HG02981 (cell line): ENCODE measurements at regions not wholly inside any gene's neighbourhood (a gene's known extent, or its start where the extent isn't known, plus 50 kb on each side); places are given as distances from the start of the nearest gene placed in this dataset.
"Not testable (repeated sequence)": the region's sequence is repeated elsewhere in the genome, so short reads cannot be mapped to it uniquely, and the experiment has no call there.

ENCODE experiments used
- ATAC-seq: cut with Tn5 transposase; IDR thresholded peaks from one replicate; pipeline ENCODE4 v1.9.1; 2021; ENCODE audit warnings: mild to moderate bottlenecking, moderate library complexity; ENCODE audit not compliant: unreplicated experiment

- peak; percentile 45 for ATAC-seq
Observed at GRCh38 chr4:184906480-184907097, 80.8 kb upstream of the ACSL1 start.

GRCh38 chr4:184907216-184907615 is 81.4 kb upstream of the ACSL1 start:
- ATAC-seq: no peak

- no peak for ATAC-seq
Observed at GRCh38 chr4:184907810-184908209, 82.0 kb upstream of the ACSL1 start.

- ATAC-seq: no peak
Observed at GRCh38 chr4:184911310-184911709, 85.5 kb upstream of the ACSL1 start.

DNA sequence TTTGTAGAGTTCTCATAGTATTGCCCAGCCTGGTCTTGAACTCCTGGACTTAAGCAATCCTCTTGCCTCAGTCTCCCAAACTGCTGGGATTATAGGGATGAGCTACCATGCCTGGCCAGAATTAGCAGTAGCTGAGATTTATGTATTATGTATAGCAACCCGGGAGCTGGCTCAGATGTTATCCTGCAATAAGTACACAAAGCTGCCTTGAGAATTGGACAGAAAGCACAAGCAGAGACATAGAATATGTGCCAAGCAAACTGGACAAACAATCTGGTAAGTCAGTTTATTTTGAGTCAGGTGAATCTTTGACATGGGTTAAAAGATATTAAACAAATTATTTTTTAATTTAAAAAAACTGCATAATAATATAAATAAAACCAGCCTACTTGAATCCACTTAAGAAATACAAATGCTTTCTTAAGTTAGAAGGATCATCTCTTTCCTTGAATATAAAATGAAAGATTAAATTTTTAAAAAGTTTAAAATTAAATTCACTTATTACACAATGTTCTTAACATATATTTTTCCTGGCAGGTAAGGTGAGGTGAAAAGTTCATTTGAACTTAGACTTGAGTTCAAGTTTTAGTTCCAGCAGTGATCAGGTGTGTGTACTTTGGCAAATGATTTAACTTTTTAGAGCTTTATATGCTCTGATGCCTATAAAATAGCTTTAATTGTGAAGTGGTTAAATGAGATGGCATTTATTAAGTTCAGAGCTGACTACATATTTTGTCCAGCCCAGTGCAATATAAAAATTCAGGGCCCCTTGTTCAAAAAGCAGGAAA is 87.8 kb upstream of the ACSL1 start:
- no peak for ATAC-seq

DNA sequence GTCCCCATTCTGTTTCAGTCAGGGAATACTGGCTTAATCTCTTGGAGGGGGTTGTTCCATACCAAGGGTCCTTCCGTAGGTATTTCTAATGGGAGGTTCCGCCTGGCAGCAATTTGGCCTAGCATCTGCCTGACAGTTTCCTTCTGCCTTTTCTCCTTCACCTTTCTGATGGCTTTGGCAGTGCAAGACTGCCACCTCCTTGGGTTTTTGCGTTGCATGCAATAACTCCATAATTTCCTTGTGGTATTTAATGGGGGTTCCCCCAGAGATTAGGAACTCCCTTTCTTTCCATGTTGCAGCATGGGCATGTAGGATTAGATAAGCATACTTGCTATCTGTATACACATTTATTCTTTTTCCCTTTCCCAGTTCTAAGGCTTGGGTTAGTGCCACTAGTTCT is 93.0 kb upstream of the ACSL1 start:
- not testable (repeated sequence) for ATAC-seq

DNA sequence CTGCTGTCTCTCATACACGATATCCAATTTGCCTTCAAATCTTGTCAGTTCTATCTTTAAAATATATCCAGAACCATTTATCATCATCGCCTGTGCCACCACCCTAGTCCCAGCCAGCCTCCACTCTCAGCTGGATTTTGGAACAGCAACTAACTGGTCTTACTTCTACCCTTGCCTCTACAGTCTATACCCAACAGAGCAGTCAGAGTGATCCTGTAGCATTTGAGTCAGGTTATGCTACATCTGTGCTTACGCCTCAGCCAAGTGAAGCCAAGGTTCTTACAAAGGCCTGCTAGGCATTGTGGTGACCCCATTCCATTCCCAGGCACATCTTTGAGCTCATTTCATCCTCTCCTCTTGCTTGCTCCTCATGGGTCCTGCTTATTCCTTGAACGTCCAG is 95.7 kb upstream of the ACSL1 start:
- ATAC-seq: no peak

DNA sequence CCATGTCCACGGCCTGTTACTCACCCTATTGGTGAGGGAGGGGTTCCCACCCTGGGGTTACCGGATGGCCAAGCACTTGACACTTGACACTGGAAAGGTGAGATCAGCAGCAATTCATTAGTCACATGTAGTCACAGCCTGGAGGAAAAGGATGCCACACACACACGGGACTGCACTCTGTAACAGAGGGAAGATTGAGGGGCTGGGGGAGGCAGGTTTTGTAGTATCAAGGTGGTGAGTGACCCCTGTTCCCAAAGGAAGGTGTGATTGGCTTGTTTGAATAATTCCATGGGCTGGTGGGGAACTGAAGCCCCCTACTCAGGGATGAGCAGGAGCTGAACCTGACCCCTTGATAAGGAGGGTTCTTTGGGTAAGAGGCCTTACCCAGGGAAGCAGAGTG is 96.0 kb upstream of the HELT start:
- ATAC-seq: no peak

- no peak for ATAC-seq
Observed at GRCh38 chr4:184924516-184924915, 93.8 kb upstream of the HELT start.

DNA sequence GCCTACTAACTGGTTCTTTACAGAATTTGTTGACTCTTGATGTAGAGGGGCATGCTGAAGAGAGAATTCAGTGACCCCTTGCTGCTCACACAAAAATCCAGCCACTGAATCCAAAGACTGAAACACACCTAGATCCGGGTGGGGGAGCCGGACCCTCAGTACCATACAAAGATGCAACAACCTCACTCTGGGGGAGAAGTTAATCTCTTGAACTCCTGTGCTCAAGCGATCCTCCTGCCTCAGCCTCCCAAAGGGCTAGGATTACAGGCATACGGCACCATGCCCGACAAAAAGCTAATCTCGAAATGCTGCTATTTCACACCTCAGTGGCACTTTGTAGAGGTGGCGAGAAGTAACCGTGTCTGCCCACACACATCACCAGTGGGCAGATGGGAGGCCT is 88.8 kb upstream of the HELT start:
- ATAC-seq: no peak

DNA sequence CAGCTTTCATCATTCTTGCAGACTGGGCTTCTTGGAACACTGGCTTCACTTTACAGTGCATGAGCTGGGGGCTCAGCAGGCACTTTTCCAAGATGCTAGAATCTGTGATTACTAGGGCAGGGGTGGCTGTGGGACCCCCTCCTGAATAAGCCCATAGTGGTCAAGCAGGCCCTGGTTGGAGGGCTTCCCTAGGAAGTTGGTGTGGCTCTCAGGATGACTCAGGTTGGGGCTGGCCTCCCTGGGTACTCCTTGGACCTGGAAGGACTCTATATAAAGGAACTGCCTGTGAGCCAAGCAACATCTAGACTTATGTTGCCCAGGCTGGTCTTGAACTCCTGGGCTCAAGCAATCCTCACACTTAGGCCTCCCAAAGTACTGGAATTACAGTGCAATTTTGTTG is 88.3 kb upstream of the HELT start:
- no peak for ATAC-seq

- ATAC-seq: no peak
Observed at GRCh38 chr4:184932343-184932742, 85.9 kb upstream of the HELT start.

- no peak for ATAC-seq
Observed at GRCh38 chr4:184933311-184933710, 85.0 kb upstream of the HELT start.

GRCh38 chr4:184934184-184934583 is 84.1 kb upstream of the HELT start:
- no peak for ATAC-seq

DNA sequence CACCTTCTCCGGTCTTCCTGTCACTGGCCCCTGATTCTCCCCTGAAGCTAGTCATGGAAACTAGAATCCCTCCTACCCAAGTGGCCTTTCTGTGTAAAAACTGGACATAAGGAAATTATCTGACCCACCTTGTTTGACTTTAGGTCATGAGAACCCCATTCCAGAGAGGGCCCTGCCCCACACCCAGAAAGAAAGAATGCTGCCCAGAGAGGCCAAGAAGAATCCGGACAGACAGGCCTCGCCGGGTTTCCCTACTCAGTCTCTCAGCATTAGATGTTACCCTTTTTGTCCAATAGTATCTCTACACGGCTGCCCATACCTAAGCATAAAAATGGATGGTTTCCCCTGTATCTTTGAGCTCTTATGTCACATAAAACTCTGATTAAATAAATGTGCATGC is 83.3 kb upstream of the HELT start:
- no peak for ATAC-seq

DNA sequence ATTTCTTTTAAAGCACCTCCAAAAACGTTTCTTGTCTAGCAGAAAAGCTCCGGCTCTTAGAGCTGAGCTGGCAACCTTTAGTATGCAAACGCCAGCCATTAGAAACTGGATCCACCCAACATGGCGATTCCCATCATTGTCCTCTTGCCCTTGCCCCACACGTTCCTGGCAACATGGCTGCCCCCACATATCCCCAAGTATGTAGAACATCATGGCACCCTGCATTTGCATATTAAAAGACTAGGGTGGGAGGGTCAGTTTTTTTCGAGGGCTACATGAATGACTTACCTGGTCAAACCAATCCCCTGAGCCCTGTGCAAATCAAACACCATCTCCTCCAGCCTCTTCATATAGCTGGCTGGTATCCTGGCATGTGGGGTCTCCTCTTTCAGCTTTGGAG is 82.2 kb upstream of the HELT start:
- no peak for ATAC-seq

DNA sequence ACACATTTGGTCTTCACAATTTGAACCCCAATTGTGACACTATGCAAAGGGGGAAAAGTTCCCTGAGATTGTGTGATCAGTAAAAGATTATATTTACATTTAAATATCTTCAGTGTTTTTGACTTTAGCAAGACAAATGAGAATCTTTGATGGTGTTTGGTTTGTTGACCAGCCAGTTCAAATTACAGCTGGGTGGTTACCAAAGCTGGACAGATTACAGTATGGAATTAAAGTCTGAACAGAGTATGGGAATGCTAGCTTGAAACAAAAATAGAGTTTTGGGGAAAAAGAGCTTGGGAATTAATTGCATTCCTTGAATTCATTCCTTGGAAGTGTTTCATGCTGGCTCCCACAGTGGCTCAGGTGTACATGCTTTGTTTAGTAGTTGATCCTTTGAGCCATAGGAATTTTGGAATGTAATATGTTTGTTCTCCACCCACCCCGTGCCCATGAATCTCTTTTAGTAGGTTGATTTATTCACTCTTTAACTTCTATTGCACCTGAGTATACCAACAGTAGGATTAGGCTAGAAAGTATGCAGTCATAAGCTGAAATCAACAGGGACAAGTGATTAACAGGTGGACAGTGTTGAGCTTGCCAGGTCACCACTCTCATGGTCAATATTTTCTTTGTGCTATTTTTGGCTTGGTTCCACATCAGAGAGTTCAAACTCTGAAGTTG is 81.1 kb upstream of the HELT start:
- no peak for ATAC-seq

DNA sequence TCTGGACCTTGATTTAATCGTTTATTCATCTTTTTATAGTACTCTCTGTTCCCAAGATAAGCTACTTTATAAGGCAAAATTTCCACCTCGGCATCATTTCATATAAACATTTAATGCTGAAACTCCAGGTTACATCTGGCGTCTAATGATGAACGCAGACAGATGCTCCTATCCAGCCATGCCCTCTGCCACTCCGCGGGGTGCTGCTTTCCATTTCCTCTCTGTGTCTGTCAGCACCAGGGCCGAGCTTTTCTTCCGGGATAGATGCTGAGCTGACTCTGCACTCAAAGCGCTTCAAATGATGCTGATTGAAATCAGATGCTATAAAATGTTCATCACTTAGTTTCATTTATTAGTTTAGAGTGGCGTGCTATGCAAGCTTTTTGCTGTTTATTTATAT is 80.5 kb upstream of the HELT start:
- no peak for ATAC-seq

GRCh38 chr4:184938871-184939270 is 79.4 kb upstream of the HELT start:
- ATAC-seq: no peak

DNA sequence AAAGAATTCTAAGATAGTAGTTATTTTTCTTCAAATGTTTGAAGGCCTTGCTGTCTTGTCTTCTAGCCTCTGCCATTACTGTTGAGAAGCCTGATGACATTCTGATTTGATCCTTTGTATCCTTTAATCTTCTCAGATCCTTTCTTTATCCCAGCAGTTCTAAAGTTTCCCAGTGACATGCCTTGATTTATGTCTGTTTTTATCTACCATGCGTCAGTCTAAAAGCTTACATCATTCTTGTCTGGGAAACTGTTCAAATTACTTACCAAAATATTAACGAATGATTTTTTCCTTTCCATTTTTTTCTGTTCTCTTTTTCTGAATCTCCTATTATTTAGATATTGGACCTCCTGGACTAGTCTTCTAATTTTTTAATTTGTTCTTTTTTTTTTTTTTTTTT is 78.3 kb upstream of the HELT start:
- ATAC-seq: no peak

DNA sequence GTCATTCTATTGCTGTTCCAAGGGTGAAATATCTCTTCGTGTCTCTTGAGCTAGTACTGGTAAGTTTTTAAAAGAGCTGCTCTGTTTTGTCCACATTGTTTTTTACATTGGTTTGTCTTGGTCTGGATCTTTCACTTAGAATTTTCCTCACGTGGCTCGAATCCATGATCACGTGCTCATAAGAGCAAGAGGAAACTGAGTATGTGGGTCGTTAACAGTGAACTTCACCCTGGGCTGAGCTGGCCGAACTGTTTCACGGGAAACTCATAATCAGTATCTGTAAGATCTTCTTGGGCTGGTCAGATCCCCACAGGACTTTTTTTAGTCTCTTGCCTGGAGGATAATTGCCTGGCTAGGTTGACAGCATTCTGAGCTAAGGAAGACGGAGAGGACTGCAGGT is 77.8 kb upstream of the HELT start:
- no peak for ATAC-seq
